Fibroblast of villous mesenchyme (primary cell): ENCODE measurements at regions not wholly inside any gene's neighbourhood (a gene's known extent, or its start where the extent isn't known, plus 50 kb on each side); places are given as distances from the start of the nearest gene placed in this dataset.
A peak's percentile ranks its signal among the peaks of the same experiment; 100 is the strongest.

Experiments
- DNase-seq: peaks from one replicate; pipeline ENCODE4 v3.0.0-alpha.2; 2010; ENCODE audit warnings: low read depth
- H3K4me3 ChIP-seq: 2 replicates; pipeline ENCODE4 v1.5.1; 2011; ENCODE audit warnings: low read depth, mild to moderate bottlenecking, low read length
- CTCF ChIP-seq: IDR thresholded peaks from 2 replicates; pipeline ENCODE4 v1.5.1; 2012; ENCODE audit warnings: low read depth, mild to moderate bottlenecking, low read length; ENCODE audit not compliant: insufficient read depth

- H3K4me3 ChIP-seq: no peak overlapping the region
- DNase-seq: no peak
- TF ChIP-seq CTCF: no peak
Measured at GRCh38 chr6:140440223-140440835, 1065.9 kb upstream of the CITED2 start.

- TF ChIP-seq CTCF: no peak
- H3K4me3 ChIP-seq: no peak overlapping the region
- no peak for DNase-seq
Measured at GRCh38 chr6:140438346-140438735, 1063.9 kb upstream of the CITED2 start.

- no peak for DNase-seq
- H3K4me3 ChIP-seq: no peak overlapping the region
- TF ChIP-seq CTCF: no peak
Measured at GRCh38 chr6:140437619-140438345, 1063.3 kb upstream of the CITED2 start.

- no peak overlapping the region for H3K4me3 ChIP-seq
- no peak for TF ChIP-seq CTCF
- DNase-seq: peak; percentile 88
Measured at GRCh38 chr6:140436023-140436811, 1061.8 kb upstream of the CITED2 start.

- no peak for DNase-seq
- no peak for TF ChIP-seq CTCF
- H3K4me3 ChIP-seq: no peak overlapping the region
Measured at GRCh38 chr6:140434761-140435160, 1060.3 kb upstream of the CITED2 start.

GRCh38 chr6:140433072-140433471 lies 1058.6 kb upstream of the CITED2 start:
- TF ChIP-seq CTCF: no peak
- no peak overlapping the region for H3K4me3 ChIP-seq
- DNase-seq: no peak
